GM21423 (cell line): ENCODE measurements at regions not wholly inside any gene's neighbourhood (a gene's known extent, or its start where the extent isn't known, plus 50 kb on each side); places are given as distances from the start of the nearest gene placed in this dataset.
"Not testable (repeated sequence)": the region's sequence is repeated elsewhere in the genome, so short reads cannot be mapped to it uniquely, and the experiment has no call there.

Experiments
- ATAC-seq: cut with Tn5 transposase; IDR thresholded peaks from one replicate; pipeline ENCODE4 v1.9.1; 2021; ENCODE audit warnings: mild to moderate bottlenecking, moderate library complexity; ENCODE audit not compliant: unreplicated experiment

DNA sequence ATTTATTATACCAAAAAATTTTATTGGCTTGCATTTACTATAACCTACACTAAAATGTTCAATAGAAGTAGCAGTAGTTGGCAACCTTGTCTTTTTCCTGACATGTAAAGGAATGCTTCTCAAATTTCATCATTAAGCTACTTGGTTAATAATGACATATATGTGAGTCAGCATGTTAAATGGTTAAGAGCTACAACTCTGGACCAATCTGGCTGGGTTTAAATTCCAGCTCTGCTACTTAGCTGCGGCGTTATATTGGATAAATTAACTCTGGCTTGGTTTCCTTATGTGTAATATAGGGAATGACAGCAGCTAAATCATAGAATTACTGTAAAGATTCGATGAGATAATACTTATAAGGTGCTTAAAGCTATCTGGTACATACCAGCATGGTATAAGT, 53.7 kb upstream of the OTOGL start:
- ATAC-seq, result no peak

GRCh38 chr12:80044694-80045046, 54.7 kb upstream of the OTOGL start:
- ATAC-seq, result no peak

DNA sequence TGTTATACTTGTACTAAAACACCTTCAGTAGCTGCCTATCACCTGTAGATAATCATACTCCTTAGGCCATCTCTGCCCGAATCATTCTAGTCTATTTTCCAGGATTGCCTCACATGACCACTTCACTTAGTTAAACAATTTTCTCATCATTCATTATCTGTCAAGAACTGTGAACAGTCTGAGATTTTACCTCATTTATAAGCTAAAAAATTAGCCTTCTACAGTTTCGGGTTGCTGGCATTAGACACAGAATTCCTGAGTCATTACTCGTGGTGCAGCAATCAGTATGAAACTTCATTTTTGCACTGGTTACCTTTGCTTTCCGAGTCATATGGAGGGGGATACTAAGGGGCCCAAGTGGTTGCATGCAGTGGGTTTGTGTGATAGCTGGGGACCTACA, 57.6 kb upstream of the OTOGL start:
- no peak for ATAC-seq

DNA sequence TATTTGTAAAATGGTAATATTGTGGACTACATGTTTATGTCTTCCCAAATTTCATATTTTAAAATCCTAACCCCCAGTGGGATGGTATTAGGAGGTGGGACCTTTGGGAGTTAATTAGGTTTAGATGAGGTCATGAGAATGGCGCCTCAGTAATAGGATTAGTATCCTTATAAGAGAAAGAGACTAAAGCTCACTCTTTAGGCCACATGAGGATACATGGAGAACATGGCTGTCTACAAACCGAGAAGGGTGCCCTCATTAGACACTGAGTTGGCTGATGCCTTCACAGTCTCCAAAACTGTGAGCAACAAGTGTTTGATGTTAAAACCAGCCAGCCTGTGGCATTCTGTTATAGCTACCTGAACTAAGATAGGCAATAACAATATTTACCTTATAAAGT, 58.3 kb upstream of the OTOGL start:
- no peak for ATAC-seq

DNA sequence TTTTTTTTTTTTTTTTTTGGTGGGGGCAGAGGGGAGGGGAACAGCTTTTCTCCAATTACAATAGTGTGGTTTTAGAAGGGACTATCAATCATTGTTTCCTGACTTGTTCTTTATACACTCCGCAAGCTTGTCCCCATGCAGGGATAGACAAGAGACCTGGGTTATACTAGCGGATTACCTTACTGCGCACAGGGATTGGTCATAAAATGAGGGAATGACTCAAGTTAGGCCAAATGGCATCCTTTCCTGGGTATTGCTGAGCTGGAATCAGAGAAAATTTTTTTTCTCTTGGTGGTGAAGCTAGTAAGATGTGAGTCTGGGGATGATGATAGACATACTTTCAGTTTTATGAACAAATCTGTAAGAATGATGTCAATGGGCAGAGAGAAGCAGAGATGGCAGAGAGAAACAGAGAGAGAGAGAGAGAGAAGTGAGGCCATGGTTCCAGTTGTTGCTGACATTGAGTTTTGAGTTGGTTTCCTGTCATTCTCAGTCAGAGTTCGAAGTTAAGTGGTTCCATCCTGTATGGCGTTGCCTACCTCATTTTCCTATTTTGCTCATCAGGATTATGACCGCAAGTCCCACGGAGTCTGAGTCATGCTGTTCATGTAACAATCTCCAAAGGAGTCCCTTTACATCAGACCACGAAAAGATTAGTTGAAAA, 59.1 kb upstream of the OTOGL start:
- ATAC-seq, result no peak

DNA sequence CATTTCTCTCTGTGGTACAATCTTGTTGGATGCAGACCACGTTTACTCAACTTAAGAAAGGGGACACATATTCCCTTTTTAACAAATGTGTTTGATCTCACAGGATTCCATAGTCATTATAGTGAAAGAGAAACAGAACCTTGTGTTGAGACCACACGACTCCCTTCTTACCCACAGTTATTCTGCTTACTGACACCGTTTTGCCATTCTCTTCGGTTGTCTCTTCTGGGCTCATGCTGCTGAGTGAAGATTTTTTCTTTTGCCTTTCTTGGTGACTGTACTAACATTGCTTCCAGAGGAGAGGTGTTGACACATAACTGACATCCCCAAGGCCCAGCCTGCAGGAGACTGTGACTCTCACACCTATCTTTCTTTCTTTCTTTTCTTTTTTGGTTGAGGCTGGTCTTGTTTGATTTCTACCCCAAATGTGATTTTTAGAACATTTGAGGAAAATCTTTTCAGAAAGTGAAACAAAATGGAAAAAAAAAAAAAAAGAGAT, 61.2 kb upstream of the OTOGL start:
- ATAC-seq, result no peak

- ATAC-seq, result no peak
Observed at GRCh38 chr12:80033448-80033847, 65.9 kb upstream of the OTOGL start.

- no peak for ATAC-seq
Observed at GRCh38 chr12:80032946-80033345, 66.4 kb upstream of the OTOGL start.

GRCh38 chr12:80031229-80031628, 68.1 kb upstream of the OTOGL start:
- no peak for ATAC-seq

DNA sequence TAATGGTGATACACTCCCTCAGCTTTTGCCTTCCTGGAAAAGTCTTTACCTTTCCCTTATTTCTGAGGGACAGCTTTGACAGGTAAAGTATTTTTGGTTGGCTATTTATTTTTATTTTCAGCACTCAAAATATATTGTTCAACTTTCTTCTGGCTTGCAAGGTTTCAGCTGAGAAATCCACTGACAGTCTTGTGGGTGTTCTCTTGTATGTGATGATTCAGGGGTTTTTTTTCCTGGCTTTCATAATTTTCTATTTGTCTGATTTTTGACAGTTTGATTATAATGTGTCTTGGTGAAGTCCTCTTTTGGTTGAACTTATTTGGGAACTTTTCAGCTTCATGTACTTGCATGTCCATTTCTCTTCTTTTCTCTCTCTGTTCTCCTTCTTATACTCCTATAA, 73.7 kb upstream of the OTOGL start:
- no peak for ATAC-seq

DNA sequence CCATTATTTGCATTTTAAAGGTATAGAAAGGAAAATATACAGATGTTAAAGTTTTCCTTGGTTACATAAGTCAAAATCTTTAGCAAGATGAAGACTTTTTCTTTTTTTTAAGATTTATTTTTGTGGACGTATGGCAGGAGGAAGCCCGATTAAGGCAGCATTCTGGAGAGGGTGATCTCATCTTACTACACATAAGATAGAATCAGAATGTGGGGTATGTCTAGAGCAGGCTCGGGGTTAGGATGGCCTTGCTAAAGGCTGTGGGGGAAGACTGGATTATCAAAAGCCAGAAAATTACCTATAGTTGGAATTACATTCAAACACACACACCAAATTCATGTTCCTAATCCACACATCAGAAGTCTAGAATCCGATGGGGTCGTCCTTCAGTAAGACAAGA, 79.6 kb upstream of the OTOGL start:
- no peak for ATAC-seq

- no peak for ATAC-seq
Observed at GRCh38 chr12:80018119-80018518, 81.2 kb upstream of the OTOGL start.

GRCh38 chr12:80017261-80017870, 82.0 kb upstream of the OTOGL start:
- no peak for ATAC-seq

DNA sequence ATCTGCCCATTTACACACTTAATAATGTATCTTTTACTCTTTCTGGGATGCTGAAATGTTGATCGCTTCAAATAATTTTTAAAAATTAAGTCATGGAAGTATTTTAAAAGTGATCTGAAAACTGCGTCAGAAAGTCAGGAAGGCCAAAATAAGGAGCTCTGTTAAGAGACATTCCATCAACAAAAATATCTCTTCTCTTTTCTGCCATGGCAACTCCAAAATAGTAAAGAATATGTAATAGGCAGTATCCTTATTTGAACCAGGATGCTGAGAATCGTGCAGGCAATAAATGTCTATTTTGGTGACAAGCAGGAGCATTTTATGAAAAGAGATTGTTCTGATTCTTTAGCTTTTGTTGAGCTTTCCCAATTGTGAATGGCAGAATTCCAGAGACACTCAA, 81.8 kb upstream of the PPP1R12A start:
- ATAC-seq, result no peak

- ATAC-seq, result no peak
Observed at GRCh38 chr12:80015660-80016059, 80.8 kb upstream of the PPP1R12A start.

- not testable (repeated sequence) for ATAC-seq
Observed at GRCh38 chr12:80003744-80004143, 68.8 kb upstream of the PPP1R12A start.

DNA sequence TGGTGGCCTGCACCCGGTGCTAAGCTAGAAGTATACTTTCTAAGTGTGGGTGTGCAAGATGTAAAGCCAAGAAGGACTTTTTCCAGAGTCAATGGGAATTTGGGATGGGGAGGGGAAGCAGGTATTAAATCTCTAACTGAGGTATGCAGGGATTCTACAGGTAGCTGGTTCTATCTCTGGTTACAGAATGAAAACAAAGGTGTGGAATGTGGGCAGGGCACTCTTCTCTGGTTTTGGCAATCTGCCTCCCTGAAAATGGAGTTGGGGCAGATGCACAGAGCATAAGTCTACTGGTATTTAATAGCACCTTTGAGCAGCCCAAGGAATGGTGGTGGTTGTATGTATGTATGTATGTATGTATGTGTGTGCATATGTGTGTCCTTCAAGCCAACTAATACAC, 66.7 kb upstream of the PPP1R12A start:
- no peak for ATAC-seq

DNA sequence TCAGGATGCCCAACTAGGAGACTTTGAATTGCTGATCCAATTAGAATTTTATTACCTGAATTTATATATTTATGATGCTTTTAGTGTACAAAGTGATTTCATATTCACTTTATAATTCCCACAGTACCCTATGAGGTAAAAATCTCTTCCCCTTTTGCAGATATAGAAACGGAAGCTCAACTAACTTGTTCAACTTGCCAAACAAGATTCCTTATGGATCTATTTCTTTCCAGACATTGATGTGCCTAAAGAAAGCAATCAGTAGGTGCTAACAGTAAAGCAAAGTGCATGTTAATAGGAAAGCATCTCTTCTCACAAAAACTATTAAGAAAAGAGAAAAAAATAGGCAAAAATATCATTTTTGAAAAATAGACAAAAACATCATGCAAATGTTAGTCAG, 65.9 kb upstream of the PPP1R12A start:
- ATAC-seq, result no peak

DNA sequence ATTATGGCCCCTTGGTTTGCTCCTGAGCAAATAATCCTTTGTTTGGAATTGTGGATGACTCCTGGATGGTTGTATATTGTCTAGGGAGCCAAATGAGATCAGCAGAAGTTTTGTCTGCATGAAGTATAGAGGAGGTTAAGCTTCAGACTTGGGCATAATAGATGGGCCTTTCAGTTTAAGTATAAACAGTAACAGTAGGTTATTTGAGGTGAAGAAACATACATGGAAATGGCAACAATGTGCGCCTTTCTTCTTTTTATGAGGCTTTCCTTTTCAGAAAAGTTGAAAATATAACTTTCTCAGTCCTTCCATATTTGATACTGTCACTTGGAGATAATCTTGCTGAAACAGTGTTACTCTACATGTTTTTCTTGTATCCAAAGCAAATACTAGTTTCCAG, 63.7 kb upstream of the PPP1R12A start:
- ATAC-seq, result no peak

DNA sequence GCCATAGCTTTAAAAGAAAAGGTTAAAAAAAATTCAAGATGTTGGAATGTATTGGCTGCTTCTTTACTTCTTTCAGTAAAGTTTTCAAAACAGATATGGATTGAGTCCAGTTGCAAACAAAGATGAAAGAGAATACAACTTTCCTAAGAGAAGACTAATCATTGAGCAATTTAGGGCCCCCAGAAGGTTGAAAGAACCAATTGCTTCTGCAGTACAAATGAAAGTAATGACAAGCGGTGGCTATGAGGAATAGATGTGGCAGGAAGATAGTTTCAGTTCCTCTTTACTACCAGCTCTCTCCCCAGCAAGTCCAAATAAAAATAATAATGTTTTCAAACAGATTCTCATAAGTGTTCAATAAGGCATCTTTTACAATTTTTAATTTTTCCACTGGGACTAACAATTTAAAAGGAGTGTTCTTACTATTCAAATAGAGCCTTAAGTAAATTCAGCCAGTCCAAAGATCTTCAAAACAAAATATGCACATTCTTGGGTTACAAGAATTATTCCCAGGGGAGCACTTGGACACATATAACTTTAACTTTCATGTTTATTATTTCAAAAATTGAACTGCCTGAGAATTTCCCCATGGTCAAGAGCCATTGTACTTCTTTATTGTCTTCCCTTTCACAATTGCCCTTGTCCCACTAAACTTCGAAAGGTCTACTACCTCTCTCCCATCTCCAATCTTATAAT, 62.3 kb upstream of the PPP1R12A start:
- ATAC-seq, result peak; percentile 100

GRCh38 chr12:79995385-79996084, 60.6 kb upstream of the PPP1R12A start:
- ATAC-seq, result not testable (repeated sequence)
